ENCODE measurements at regions not wholly inside any gene's neighbourhood (a gene's known extent, or its start where the extent isn't known, plus 50 kb on each side); places are given as distances from the start of the nearest gene placed in this dataset.

DNA sequence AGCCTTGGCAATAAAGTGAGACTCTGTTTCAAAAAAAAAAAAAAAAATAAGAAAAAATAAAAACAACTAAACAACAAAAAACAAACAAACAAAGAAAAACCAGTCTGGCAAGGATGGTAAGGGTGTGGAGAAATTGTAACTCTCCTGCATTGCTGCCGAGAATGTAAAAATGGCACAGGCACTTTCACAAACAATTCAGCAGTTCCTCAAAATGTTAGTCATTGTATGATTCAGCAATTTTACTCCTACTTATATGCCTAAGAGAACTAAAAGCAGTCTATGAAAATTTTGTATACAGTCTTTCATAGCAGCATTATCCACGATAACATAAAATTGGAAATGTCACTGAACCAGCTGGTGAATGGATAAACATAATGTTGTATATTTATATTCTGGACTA is 280.4 kb downstream of the CDH9 start:
- H3K4me3 ChIP-seq (ENCODE audit: low read depth, low read length): no peak overlapping the region
- DNase-seq (ENCODE audit: low read depth): peak; percentile 77
- TF ChIP-seq MYC (IDR thresholded peaks at IDR 0.05; ENCODE audit: low read depth, low read length) (no peak), MAX (IDR thresholded peaks at IDR 0.05; ENCODE audit: low read depth, low read length) (no peak), POLR2A (IDR thresholded peaks at IDR 0.05; ENCODE audit: extremely low read depth, insufficient read length) (no peak)
- TF ChIP-seq, protein P1, sequence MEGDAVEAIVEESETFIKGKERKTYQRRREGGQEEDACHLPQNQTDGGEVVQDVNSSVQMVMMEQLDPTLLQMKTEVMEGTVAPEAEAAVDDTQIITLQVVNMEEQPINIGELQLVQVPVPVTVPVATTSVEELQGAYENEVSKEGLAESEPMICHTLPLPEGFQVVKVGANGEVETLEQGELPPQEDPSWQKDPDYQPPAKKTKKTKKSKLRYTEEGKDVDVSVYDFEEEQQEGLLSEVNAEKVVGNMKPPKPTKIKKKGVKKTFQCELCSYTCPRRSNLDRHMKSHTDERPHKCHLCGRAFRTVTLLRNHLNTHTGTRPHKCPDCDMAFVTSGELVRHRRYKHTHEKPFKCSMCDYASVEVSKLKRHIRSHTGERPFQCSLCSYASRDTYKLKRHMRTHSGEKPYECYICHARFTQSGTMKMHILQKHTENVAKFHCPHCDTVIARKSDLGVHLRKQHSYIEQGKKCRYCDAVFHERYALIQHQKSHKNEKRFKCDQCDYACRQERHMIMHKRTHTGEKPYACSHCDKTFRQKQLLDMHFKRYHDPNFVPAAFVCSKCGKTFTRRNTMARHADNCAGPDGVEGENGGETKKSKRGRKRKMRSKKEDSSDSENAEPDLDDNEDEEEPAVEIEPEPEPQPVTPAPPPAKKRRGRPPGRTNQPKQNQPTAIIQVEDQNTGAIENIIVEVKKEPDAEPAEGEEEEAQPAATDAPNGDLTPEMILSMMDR (IDR thresholded peaks at IDR 0.05; ENCODE audit: low read depth, low read length): no peak

- no peak for TF ChIP-seq MYC (IDR thresholded peaks at IDR 0.05; ENCODE audit: low read depth, low read length)
- no peak for TF ChIP-seq POLR2A (IDR thresholded peaks at IDR 0.05; ENCODE audit: extremely low read depth, insufficient read length)
- no peak for TF ChIP-seq MAX (IDR thresholded peaks at IDR 0.05; ENCODE audit: low read depth, low read length)
- TF ChIP-seq, protein P1 (IDR thresholded peaks at IDR 0.05; ENCODE audit: low read depth, low read length): no peak
- DNase-seq (ENCODE audit: low read depth): no peak
- no peak overlapping the region for H3K4me3 ChIP-seq (ENCODE audit: low read depth, low read length)
Measured at GRCh38 chr5:26749829-26750228, 288.6 kb downstream of the CDH9 start.

DNA sequence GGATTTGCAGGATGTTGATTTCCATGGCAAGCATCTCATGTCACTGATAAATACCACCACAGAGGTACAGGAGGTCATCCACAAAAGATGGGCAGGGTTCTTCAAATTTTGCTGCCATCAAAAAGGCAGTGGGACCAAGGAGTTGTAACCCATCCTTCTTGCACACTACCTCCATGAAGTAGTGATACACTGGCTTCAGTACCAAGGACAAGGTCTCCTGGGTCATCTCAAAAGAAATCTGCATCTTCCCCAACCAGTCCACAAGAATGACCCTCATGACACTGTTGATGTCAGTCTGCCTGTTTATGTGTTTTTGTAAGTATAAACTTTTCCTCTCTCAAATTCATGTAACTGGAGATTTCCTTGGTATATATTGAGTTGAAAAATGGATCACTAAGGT is 298.2 kb downstream of the CDH9 start:
- no peak for DNase-seq (ENCODE audit: low read depth)
- TF ChIP-seq MAX (IDR thresholded peaks at IDR 0.05; ENCODE audit: low read depth, low read length): no peak
- TF ChIP-seq POLR2A (IDR thresholded peaks at IDR 0.05; ENCODE audit: extremely low read depth, insufficient read length): no peak
- TF ChIP-seq MYC (IDR thresholded peaks at IDR 0.05; ENCODE audit: low read depth, low read length): no peak
- TF ChIP-seq, protein P1 (IDR thresholded peaks at IDR 0.05; ENCODE audit: low read depth, low read length): no peak
- no peak overlapping the region for H3K4me3 ChIP-seq (ENCODE audit: low read depth, low read length)

GRCh38 chr5:26737348-26738265 is 300.8 kb downstream of the CDH9 start:
- TF ChIP-seq POLR2A (IDR thresholded peaks at IDR 0.05; ENCODE audit: extremely low read depth, insufficient read length): no peak
- no peak for TF ChIP-seq MAX (IDR thresholded peaks at IDR 0.05; ENCODE audit: low read depth, low read length)
- TF ChIP-seq, protein P1 (IDR thresholded peaks at IDR 0.05; ENCODE audit: low read depth, low read length): no peak
- no peak for TF ChIP-seq MYC (IDR thresholded peaks at IDR 0.05; ENCODE audit: low read depth, low read length)
- no peak overlapping the region for H3K4me3 ChIP-seq (ENCODE audit: low read depth, low read length)
- DNase-seq (ENCODE audit: low read depth): no peak

GRCh38 chr5:26727916-26728315 is 310.5 kb downstream of the CDH9 start:
- no peak for DNase-seq (ENCODE audit: low read depth)
- TF ChIP-seq, protein P1 (IDR thresholded peaks at IDR 0.05; ENCODE audit: low read depth, low read length): no peak
- no peak for TF ChIP-seq POLR2A (IDR thresholded peaks at IDR 0.05; ENCODE audit: extremely low read depth, insufficient read length)
- no peak overlapping the region for H3K4me3 ChIP-seq (ENCODE audit: low read depth, low read length)

Data from NB4 (cell line).